Endothelial cell (in vitro differentiated cells): ENCODE measurements at regions not wholly inside any gene's neighbourhood (a gene's known extent, or its start where the extent isn't known, plus 50 kb on each side); places are given as distances from the start of the nearest gene placed in this dataset.

Source experiments
- DNase-seq: peaks from one replicate; pipeline ENCODE4 v3.0.0; 2021; ENCODE audit warnings: low spot score
- H3K27ac Mint-ChIP-seq: one replicate; pipeline ENCODE4 v1.8.0; 2021; ENCODE audit warnings: mixed read lengths, inconsistent platforms; ENCODE audit not compliant: unreplicated experiment
- H3K27me3 Mint-ChIP-seq: one replicate; pipeline ENCODE4 v1.8.0; 2021; ENCODE audit warnings: mild to moderate bottlenecking, moderate library complexity, mixed read lengths, inconsistent platforms; ENCODE audit not compliant: unreplicated experiment
- H3K36me3 Mint-ChIP-seq: one replicate; pipeline ENCODE4 v1.8.0; 2021; ENCODE audit warnings: mild to moderate bottlenecking, low read depth, mixed read lengths, inconsistent platforms; ENCODE audit not compliant: unreplicated experiment
- H3K4me1 Mint-ChIP-seq: one replicate; pipeline ENCODE4 v1.8.0; 2021; ENCODE audit warnings: mild to moderate bottlenecking, mixed read lengths, inconsistent platforms; ENCODE audit not compliant: unreplicated experiment
- H3K4me3 Mint-ChIP-seq: one replicate; pipeline ENCODE4 v1.8.0; 2021; ENCODE audit warnings: mild to moderate bottlenecking, mixed read lengths, inconsistent platforms; ENCODE audit not compliant: unreplicated experiment
- H3K9me3 Mint-ChIP-seq: one replicate; pipeline ENCODE4 v1.8.0; 2021; ENCODE audit warnings: mixed read lengths, inconsistent platforms; ENCODE audit not compliant: unreplicated experiment
- TF ChIP-seq, protein P1 (sequence below): fragments of 200-600 bp; sonication (generic); IDR thresholded peaks from one replicate; pipeline ENCODE4 v1.5.0; 2021; ENCODE audit warnings: antibody characterized with exemption; ENCODE audit not compliant: unreplicated experiment

DNA sequence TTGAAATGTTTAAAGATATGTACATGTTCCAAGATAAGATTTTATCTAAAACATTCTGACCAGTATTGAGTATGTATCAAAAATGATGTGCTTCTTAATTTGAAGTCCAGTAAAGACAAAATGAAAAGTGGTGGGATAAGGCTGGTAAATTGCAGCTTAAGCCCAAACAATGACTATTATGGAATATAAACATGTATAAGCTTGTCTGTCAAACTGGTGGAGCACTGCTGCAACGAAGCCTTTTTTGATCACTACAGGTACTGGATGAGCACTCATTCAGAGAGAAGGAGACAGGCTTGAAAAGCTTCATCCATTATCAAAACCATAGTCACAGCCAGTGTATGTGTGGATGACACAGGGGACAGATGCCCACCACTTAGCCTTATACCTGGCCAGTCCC is 138.4 kb downstream of the ATP23 start:
- Mint-ChIP-seq H3K9me3 (no peaks in the 10 kb centered on the region), H3K27me3 (peaks cover 5% of the 10 kb centered on the region), H3K27ac (no peak overlapping the region), H3K4me1 (no peaks in the 10 kb centered on the region), H3K36me3 (no peaks in the 10 kb centered on the region), H3K4me3 (no peak overlapping the region)
- DNase-seq: no peak
- TF ChIP-seq, protein P1, sequence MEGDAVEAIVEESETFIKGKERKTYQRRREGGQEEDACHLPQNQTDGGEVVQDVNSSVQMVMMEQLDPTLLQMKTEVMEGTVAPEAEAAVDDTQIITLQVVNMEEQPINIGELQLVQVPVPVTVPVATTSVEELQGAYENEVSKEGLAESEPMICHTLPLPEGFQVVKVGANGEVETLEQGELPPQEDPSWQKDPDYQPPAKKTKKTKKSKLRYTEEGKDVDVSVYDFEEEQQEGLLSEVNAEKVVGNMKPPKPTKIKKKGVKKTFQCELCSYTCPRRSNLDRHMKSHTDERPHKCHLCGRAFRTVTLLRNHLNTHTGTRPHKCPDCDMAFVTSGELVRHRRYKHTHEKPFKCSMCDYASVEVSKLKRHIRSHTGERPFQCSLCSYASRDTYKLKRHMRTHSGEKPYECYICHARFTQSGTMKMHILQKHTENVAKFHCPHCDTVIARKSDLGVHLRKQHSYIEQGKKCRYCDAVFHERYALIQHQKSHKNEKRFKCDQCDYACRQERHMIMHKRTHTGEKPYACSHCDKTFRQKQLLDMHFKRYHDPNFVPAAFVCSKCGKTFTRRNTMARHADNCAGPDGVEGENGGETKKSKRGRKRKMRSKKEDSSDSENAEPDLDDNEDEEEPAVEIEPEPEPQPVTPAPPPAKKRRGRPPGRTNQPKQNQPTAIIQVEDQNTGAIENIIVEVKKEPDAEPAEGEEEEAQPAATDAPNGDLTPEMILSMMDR: no peak

DNA sequence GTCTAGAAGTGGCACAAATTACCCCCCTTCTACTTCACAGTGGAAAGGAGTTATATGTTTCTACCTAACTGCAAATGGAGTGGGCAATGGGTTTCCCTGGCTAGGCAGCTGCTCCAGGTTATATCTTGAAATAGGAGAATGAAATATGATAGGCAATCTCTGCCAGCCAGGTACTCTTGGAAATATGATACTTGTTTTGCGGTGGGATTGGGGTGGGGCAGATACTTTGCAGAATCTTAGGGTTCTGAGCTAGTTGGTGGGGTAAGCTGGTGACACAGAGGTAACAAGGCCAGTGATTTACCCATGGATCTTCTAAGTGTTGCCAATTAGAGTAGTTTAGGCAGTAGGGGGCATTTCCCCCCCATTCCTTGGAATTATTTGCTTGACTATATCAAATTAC is 140.1 kb downstream of the ATP23 start:
- no peak overlapping the region for H3K27ac Mint-ChIP-seq
- no peaks in the 10 kb centered on the region for H3K4me1 Mint-ChIP-seq
- no peaks in the 10 kb centered on the region for H3K9me3 Mint-ChIP-seq
- no peak overlapping the region for H3K4me3 Mint-ChIP-seq
- no peak for DNase-seq
- H3K36me3 Mint-ChIP-seq: no peaks in the 10 kb centered on the region
- TF ChIP-seq, protein P1: no peak
- peaks cover 5% of the 10 kb centered on the region for H3K27me3 Mint-ChIP-seq

DNA sequence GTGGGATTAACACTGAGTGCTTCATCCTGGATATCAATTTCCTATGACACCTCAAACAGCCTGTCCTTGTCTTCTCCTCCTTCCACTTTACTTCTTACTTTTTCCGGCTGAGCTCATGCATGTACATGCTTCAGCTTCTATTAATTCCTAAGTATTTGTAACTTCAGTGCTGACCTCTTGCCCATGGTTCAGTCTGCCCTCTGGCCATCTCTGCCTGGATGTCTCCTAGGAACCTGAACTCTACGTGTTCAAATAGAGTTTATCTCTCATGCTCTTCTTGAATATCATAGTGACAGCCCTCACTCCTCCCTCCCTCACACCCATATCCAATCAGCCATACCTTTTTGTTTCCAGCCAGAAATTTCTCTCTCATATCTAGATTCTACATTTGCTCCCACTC is 141.6 kb downstream of the ATP23 start:
- H3K9me3 Mint-ChIP-seq: no peaks in the 10 kb centered on the region
- peaks cover 5% of the 10 kb centered on the region for H3K27me3 Mint-ChIP-seq
- H3K4me1 Mint-ChIP-seq: no peaks in the 10 kb centered on the region
- no peak for DNase-seq
- TF ChIP-seq, protein P1: no peak
- no peak overlapping the region for H3K27ac Mint-ChIP-seq
- H3K4me3 Mint-ChIP-seq: no peak overlapping the region
- no peaks in the 10 kb centered on the region for H3K36me3 Mint-ChIP-seq

DNA sequence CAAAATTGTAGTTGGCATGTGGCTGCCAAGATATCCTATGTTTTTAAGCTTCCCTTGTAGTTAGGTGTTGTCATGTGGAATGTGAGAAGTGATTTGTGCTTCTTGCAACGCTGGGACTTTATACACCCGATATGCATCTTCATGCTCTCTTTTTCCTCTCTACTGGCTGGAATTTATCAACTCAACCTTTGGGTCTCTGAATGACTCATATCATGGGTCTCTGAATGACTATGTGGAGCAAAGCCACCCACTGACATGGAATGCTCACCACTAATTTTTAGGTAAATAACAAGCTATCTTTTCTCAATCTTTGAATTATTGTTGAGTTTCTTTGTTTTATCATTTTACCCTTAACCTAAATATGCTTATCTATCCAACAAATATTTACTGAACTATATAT is 144.6 kb downstream of the ATP23 start:
- H3K9me3 Mint-ChIP-seq: no peaks in the 10 kb centered on the region
- no peaks in the 10 kb centered on the region for H3K4me1 Mint-ChIP-seq
- TF ChIP-seq, protein P1: no peak
- H3K27ac Mint-ChIP-seq: no peak overlapping the region
- no peak overlapping the region for H3K4me3 Mint-ChIP-seq
- peaks cover 3% of the 10 kb centered on the region for H3K27me3 Mint-ChIP-seq
- no peak for DNase-seq
- H3K36me3 Mint-ChIP-seq: no peaks in the 10 kb centered on the region

DNA sequence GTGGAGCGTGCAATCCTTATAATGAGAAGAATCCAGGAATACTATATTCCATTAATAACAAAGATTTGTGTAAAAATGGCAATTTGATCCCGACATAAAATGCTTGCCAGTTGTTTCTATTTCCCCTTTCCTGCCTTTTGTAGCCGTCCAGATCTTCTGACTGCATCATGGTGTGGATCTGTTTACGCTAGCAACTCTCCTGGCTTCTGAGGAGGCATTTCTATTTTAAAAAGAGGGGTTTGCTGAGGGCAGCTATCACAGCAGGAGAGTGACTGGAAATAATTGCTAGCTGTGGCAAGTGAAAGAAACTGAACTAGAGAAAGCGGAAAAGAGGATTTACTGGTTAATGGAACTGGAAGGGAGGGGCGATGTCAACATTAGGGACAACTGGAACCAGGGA is 145.6 kb downstream of the ATP23 start:
- Mint-ChIP-seq H3K9me3 (no peaks in the 10 kb centered on the region), H3K4me1 (peaks cover under 1% of the 10 kb centered on the region), H3K4me3 (no peak overlapping the region), H3K27me3 (peaks cover 5% of the 10 kb centered on the region), H3K36me3 (no peaks in the 10 kb centered on the region), H3K27ac (no peak overlapping the region)
- DNase-seq: no peak
- TF ChIP-seq, protein P1: no peak
